Mesothelial cell of epicardium (in vitro differentiated cells): ENCODE measurements at regions not wholly inside any gene's neighbourhood (a gene's known extent, or its start where the extent isn't known, plus 50 kb on each side); places are given as distances from the start of the nearest gene placed in this dataset.

Experiments
- DNase-seq, 2 experiments: peaks; one replicate each; pipeline ENCODE4 v3.0.0; 2021; ENCODE audit warnings: low spot score in 2 of 2; ENCODE audit not compliant: unreplicated experiment in 2 of 2
- H3K27ac Mint-ChIP-seq: 2 replicates; pipeline ENCODE4 v1.8.0; 2021; ENCODE audit warnings: mixed read lengths
- H3K27me3 Mint-ChIP-seq: 2 replicates; pipeline ENCODE4 v1.8.0; 2021; ENCODE audit warnings: low read depth, mixed read lengths
- H3K36me3 Mint-ChIP-seq: 2 replicates; pipeline ENCODE4 v1.8.0; 2021; ENCODE audit warnings: mixed read lengths
- H3K4me1 Mint-ChIP-seq: 2 replicates; pipeline ENCODE4 v1.8.0; 2021; ENCODE audit warnings: mixed read lengths
- H3K4me3 Mint-ChIP-seq: 2 replicates; pipeline ENCODE4 v1.8.0; 2021; ENCODE audit warnings: mild to moderate bottlenecking, moderate library complexity, mixed read lengths
- H3K9me3 Mint-ChIP-seq: 2 replicates; pipeline ENCODE4 v1.8.0; 2021; ENCODE audit warnings: mixed read lengths
- TF ChIP-seq, protein P1 (sequence below): fragments of 200-600 bp; sonication (generic); IDR thresholded peaks from one replicate; pipeline ENCODE4 v1.5.0; 2021; ENCODE audit warnings: antibody characterized with exemption; ENCODE audit not compliant: unreplicated experiment

DNA sequence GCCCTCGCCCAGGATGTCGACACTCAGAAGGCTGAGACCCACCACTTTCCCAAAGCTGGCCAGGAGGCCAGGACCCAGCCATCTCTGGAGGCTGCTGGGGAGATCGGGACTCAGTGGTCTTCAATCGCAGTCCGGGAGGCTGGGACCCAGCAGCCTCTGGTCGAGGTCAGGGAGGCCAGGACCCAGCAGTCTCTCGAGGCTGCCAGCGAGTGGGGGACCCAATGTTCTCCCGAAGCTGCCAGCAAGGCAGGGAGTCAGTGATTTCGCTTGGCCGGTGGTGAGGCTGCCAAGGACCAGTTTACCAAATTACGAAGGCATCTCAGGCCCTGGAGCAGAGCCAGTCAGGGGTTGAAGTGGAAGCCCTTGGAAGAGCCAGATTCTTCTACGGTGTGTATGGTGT lies 181.6 kb downstream of the NAF1 start:
- Mint-ChIP-seq H3K4me3 (no peak overlapping the region), H3K9me3 (peaks cover 10% of the 10 kb centered on the region), H3K36me3 (no peaks in the 10 kb centered on the region), H3K27me3 (no peaks in the 10 kb centered on the region), H3K27ac (no peak overlapping the region), H3K4me1 (no peaks in the 10 kb centered on the region)
- TF ChIP-seq, protein P1, sequence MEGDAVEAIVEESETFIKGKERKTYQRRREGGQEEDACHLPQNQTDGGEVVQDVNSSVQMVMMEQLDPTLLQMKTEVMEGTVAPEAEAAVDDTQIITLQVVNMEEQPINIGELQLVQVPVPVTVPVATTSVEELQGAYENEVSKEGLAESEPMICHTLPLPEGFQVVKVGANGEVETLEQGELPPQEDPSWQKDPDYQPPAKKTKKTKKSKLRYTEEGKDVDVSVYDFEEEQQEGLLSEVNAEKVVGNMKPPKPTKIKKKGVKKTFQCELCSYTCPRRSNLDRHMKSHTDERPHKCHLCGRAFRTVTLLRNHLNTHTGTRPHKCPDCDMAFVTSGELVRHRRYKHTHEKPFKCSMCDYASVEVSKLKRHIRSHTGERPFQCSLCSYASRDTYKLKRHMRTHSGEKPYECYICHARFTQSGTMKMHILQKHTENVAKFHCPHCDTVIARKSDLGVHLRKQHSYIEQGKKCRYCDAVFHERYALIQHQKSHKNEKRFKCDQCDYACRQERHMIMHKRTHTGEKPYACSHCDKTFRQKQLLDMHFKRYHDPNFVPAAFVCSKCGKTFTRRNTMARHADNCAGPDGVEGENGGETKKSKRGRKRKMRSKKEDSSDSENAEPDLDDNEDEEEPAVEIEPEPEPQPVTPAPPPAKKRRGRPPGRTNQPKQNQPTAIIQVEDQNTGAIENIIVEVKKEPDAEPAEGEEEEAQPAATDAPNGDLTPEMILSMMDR, result no peak
- DNase-seq, result no peak

DNA sequence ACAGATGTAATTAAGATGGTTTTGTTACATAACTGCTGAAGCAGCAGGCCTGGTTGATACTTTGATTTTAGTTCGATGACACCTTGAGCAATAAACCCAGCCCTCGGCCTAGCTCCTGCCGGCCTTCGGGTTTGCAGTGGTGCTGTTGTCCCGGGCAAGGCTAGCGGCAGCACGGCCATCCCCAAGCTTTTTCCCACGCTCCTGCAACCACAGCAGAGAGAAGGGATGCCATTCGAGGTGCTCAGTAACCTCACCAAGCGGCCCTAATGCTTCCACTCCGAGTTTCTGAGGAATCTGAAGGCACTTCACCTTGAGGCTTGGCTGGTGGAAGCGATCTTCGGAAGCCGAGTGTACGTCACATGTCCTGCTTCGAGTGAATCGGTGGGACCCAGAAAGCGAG lies 182.1 kb downstream of the NAF1 start:
- H3K4me3 Mint-ChIP-seq, result no peak overlapping the region

DNA sequence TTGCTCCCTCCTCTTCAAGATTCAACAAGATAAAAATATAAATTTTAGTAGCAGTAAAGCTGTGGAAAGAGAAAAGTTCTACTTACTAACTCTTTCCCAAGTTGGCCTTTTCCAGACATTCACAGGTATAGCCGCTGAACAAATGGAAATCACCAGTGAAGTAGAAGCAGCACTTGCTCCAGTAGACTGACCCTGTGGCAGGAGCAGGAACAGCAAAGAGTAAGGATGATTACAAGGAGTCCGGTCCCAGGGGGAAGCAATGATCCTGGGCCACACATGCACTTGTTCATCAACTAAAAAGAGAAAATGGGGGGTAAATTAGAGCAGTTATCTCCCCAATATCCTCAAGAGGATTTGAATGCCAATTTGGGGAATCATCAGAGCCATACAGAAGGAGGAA lies 184.9 kb downstream of the NAF1 start:
- DNase-seq, result no peak
- Mint-ChIP-seq H3K4me3 (no peak overlapping the region), H3K4me1 (no peaks in the 10 kb centered on the region), H3K27me3 (no peaks in the 10 kb centered on the region), H3K9me3 (peaks cover 10% of the 10 kb centered on the region), H3K36me3 (no peaks in the 10 kb centered on the region), H3K27ac (no peak overlapping the region)
- TF ChIP-seq, protein P1, result no peak

More for the DNA sequence above, 182.1 kb downstream of the NAF1 start:
- DNase-seq, result no peak
- H3K4me1 Mint-ChIP-seq, result no peaks in the 10 kb centered on the region
- no peaks in the 10 kb centered on the region for H3K27me3 Mint-ChIP-seq
- H3K36me3 Mint-ChIP-seq, result no peaks in the 10 kb centered on the region
- no peak overlapping the region for H3K27ac Mint-ChIP-seq
- peaks cover 10% of the 10 kb centered on the region for H3K9me3 Mint-ChIP-seq
- TF ChIP-seq, protein P1, result no peak

DNA sequence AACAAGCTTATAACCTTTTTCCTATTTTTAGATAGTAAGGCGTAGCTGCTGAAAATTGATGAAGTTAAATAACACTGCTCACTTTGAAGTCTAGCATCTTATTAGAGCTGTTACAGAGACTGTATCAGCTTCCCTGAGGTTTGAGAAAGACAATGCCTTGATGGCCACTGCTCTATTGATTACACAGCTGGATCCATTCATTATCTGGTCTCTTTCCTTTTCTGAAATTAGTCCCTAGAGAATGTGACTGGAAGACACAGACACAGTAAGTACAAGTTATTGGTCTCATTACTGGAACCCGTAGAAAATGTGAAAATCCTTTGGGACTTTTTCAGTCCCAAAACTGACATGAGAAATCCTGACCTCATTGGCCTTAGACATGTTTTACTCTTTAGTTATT lies 188.3 kb downstream of the NAF1 start:
- Mint-ChIP-seq H3K4me1 (no peaks in the 10 kb centered on the region), H3K9me3 (peaks cover 6% of the 10 kb centered on the region), H3K4me3 (no peak overlapping the region), H3K27ac (no peak overlapping the region), H3K36me3 (no peaks in the 10 kb centered on the region), H3K27me3 (no peaks in the 10 kb centered on the region)
- no peak for DNase-seq
- TF ChIP-seq, protein P1, result no peak

DNA sequence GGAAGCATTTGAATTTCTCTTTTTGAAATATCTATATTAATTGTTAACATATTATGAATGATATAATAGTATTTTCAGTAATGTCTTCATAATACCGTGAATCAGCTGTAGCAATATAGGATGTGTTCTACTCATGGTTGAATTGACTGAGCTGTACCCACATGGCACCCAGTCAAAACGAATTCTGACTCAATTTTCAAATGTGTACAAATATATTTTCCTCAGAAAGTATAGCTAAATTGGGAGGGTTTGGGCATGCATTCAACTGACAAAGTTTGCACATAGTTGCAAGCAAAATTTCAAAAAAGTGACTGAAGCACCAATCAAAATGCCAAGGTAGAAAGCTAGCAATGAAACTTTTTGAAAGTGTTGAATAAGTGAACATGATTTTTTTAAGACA lies 188.9 kb downstream of the NAF1 start:
- no peak for DNase-seq
- H3K36me3 Mint-ChIP-seq, result no peaks in the 10 kb centered on the region
- no peaks in the 10 kb centered on the region for H3K27me3 Mint-ChIP-seq
- H3K4me3 Mint-ChIP-seq, result no peak overlapping the region
- H3K27ac Mint-ChIP-seq, result no peak overlapping the region
- H3K4me1 Mint-ChIP-seq, result no peaks in the 10 kb centered on the region
- H3K9me3 Mint-ChIP-seq, result peaks cover 5% of the 10 kb centered on the region
- TF ChIP-seq, protein P1, result no peak
